Suprapubic skin (tissue), 4 donors: ENCODE measurements at regions not wholly inside any gene's neighbourhood (a gene's known extent, or its start where the extent isn't known, plus 50 kb on each side); places are given as distances from the start of the nearest gene placed in this dataset.

ENCODE experiments used
- POLR2A ChIP-seq, 2 donors: fragments of 450-650 bp; IDR thresholded peaks; one replicate each; pipeline ENCODE4 v1.6.1; 2017; ENCODE audit warnings: antibody characterized with exemption in 2 of 2, mild to moderate bottlenecking in 2 of 2, moderate library complexity in 2 of 2
- POLR2AphosphoS5 ChIP-seq, 3 donors: sonication (generic); formaldehyde crosslinking; IDR thresholded peaks; one replicate each; pipeline ENCODE4 v1.6.1; 2017; ENCODE audit warnings: antibody characterized with exemption in 3 of 3
- TF ChIP-seq, protein P1 (sequence below), 2 donors: fragments of 200-600 bp in 1 of 2; fragments of 450-650 bp in 1 of 2; sonication (generic) in 1 of 2; IDR thresholded peaks; one replicate each; pipeline ENCODE4 v1.5.1; 2016 to 2019; ENCODE audit warnings: antibody characterized with exemption in 2 of 2, mild to moderate bottlenecking in 1 of 2, moderate library complexity in 1 of 2

DNA sequence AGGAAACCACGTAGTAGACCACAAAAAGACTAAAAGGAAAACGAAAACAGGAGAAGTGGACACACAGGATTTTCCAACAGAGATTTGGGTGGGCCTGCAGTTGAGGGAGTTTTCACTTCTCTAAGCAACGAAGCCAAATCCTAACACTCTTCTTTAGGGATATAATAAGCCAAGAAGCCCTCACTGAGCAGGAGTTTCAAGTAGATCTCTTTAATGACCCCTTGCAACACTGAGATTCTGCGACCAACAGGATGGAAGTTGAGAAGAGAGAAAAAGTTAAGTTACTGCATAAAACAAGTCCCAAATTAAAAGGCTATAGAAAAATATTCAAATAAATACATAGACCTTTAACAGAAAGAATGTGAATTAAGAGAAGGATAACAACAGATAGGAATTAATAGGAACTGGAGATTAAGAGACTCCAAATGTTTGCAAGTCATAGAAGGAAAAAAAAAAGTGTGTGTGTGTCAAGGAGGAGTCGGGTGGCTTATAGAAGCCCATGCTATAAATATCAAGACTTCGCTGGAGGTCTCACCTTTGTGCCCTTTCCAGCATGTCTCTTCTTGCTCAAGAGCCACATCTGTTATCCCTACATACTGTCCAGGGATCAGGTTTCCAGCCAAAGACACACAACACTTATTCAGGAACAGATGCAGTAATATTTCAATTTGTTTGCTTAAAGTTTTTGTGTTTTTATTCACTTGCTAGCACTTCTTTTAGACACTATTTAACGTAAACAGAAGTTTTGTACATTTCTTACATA is 69.4 kb upstream of the ARHGAP28 start:
- TF ChIP-seq, protein P1, sequence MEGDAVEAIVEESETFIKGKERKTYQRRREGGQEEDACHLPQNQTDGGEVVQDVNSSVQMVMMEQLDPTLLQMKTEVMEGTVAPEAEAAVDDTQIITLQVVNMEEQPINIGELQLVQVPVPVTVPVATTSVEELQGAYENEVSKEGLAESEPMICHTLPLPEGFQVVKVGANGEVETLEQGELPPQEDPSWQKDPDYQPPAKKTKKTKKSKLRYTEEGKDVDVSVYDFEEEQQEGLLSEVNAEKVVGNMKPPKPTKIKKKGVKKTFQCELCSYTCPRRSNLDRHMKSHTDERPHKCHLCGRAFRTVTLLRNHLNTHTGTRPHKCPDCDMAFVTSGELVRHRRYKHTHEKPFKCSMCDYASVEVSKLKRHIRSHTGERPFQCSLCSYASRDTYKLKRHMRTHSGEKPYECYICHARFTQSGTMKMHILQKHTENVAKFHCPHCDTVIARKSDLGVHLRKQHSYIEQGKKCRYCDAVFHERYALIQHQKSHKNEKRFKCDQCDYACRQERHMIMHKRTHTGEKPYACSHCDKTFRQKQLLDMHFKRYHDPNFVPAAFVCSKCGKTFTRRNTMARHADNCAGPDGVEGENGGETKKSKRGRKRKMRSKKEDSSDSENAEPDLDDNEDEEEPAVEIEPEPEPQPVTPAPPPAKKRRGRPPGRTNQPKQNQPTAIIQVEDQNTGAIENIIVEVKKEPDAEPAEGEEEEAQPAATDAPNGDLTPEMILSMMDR (IDR thresholded peaks at IDR 0.05), result no peak
- no peak for TF ChIP-seq POLR2A (IDR thresholded peaks at IDR 0.05)
- no peak for TF ChIP-seq POLR2AphosphoS5 (IDR thresholded peaks at IDR 0.05)
